H1 (cell line): ENCODE measurements at regions not wholly inside any gene's neighbourhood (a gene's known extent, or its start where the extent isn't known, plus 50 kb on each side); places are given as distances from the start of the nearest gene placed in this dataset.

Experiments used
- RFX5 ChIP-seq: IDR thresholded peaks from 2 replicates; pipeline ENCODE4 v1.6.1; 2011; ENCODE audit warnings: low read depth, low read length, improper control_type of control experiment, borderline replicate concordance

GRCh38 chr2:145744541-145745386 lies 1224.8 kb upstream of the ZEB2 start (continued):
- no peak for TF ChIP-seq RFX5
